HG03469 (cell line): ENCODE measurements at regions not wholly inside any gene's neighbourhood (a gene's known extent, or its start where the extent isn't known, plus 50 kb on each side); places are given as distances from the start of the nearest gene placed in this dataset.
"Not testable (repeated sequence)": the region's sequence is repeated elsewhere in the genome, so short reads cannot be mapped to it uniquely, and the experiment has no call there.

Experiments used
- ATAC-seq: cut with Tn5 transposase; IDR thresholded peaks from one replicate; pipeline ENCODE4 v1.9.1; 2021; ENCODE audit warnings: mild to moderate bottlenecking, moderate library complexity, moderate number of reproducible peaks; ENCODE audit not compliant: unreplicated experiment

DNA sequence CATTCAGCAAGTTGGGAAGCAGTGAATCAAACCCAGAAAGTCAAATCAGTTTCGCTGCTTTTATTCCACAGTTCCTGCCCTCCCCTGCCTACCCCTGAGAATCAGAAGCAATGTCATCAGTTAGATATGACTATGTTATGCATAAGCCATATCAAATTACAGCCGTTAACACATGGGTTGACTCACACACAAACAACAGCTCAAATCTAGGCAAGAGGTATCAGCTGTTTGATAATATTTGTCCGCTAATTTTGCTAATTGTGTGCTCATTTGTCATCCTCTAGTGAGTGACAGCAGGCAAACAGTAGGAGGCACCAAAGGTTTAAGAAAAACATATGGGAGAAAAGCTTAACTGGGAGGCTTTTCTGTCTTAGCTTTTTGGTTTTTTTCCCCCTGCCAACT, 327.4 kb upstream of the CCL2 start:
- no peak for ATAC-seq

GRCh38 chr17:33929181-33929724, 325.8 kb upstream of the CCL2 start:
- no peak for ATAC-seq

- ATAC-seq, result not testable (repeated sequence)
Measured at GRCh38 chr17:33931148-33931814, 323.8 kb upstream of the CCL2 start.

GRCh38 chr17:33932996-33933395, 322.1 kb upstream of the CCL2 start:
- ATAC-seq, result no peak

- no peak for ATAC-seq
Measured at GRCh38 chr17:33933576-33933975, 321.5 kb upstream of the CCL2 start.

- no peak for ATAC-seq
Measured at GRCh38 chr17:33934696-33935095, 320.4 kb upstream of the CCL2 start.

GRCh38 chr17:33935822-33936221, 319.3 kb upstream of the CCL2 start:
- no peak for ATAC-seq

DNA sequence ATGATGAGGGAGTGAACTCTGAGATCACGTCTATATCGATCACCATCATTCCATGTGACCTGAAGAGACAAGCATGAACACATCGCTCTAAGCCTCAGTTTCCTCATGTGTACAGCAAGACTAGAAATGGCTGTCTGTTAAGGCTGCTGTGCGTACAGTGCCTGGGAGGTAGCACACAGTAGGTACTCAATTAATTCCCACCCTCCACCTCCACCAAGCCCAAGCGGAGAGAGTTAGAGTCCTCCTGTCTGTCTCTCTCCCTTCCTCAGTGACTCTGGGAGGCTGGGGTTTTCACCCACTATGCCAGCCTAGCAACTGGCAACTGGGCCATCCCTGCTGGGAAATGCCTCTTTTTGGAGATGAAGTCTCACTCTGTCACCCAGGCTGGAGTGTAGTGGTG, 318.3 kb upstream of the CCL2 start:
- no peak for ATAC-seq

DNA sequence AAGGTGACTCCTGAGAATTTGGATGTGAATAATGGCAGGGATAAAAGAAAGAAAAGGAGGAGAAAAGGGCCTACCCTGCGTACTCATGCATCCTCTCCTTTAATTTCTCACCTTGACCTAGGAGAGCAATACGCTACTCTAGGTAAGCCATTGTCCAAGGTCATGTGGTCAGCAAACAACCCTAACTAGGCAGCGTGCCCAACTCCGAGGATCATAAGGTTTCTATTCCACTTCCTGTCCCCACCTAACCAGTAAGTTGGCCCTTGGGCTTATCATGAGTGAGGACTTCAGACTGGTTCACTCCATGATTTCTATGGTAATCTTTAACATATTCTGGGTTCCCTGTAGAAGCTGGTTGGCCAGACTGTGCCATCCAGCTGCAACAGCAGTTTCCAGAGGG, 315.1 kb upstream of the CCL2 start:
- no peak for ATAC-seq

GRCh38 chr17:33940769-33941370, 314.2 kb upstream of the CCL2 start:
- no peak for ATAC-seq

DNA sequence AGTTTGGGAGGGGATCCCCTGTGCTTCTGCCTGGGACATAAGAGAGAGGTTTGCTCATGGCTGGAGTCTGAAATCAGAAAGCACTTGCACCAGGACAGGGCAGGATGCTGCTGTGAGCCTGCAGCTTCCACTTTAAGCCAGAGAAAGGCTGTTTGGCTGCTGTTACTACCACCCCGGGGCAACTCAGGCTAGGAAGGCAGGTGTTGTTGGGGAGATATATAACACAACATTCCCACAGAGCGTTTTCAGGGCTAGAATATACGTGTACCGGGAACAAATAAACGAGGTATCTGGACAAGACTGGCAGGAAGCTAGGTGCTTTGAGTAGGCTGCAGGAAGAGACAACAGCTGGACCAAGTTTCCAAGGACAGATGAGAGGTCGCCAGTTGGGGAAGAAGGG, 313.3 kb upstream of the CCL2 start:
- no peak for ATAC-seq

GRCh38 chr17:33942414-33942813, 312.7 kb upstream of the CCL2 start:
- no peak for ATAC-seq

GRCh38 chr17:33944412-33944811, 310.7 kb upstream of the CCL2 start:
- ATAC-seq, result no peak

DNA sequence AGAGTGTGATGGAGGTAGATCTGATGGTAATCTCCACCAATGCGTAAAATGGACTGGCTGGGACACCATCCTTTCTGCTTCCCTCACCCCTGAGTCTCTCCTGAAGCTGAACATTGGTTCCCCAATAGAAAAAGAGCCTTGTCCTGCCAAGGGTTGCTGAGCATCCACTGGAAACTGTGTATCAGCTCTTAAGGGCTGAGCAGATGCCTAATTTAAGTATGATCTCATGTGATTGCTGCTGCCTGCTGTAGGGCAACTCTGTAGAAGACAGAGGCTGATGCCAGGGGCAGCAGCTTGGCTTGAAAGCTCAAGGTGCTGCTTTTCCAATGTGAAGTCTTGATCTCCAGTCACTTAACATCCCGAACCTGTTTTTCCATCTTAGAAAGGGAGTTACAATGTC, 310.3 kb upstream of the CCL2 start:
- ATAC-seq, result no peak

- ATAC-seq, result no peak
Measured at GRCh38 chr17:33945646-33946546, 309.2 kb upstream of the CCL2 start.

DNA sequence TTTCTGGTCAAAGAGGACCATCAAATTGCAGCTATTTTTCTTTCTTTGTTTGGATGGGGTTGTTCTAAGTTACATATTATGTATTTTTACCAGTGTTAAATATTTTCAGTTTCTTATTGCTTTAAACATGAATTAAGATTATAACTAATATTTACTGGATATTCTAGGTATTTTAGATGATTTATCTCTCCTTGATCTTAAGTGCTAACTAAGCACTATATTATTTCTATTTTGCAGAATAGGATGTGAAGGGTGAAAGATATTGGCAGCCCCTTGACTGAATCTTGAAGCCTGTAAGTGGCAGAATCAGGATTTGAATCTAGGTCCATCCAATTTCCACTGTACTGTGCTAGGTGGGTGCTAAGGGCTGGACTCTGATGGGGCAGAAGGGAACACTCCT, 307.3 kb upstream of the CCL2 start:
- no peak for ATAC-seq

DNA sequence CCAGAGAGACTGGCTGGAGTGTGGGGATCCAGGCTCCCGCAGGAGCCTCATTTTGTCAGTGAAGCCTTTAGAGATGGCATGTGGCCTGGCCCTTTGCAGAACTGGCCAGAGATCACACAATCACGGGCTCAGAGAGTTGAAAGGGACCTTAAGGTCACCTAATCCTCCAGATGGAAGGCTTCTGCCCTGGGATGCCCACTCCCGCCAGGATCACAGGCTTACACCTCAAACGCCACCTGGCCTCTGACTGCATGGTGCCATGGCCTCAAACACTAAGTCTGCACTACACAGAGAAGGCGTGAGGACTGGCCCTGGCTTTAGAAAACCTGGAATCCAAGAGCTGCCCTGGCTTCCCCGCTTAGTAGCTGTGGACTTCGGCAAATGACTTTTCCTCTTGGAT, 306.8 kb upstream of the CCL2 start:
- no peak for ATAC-seq

- ATAC-seq, result no peak
Measured at GRCh38 chr17:33949100-33949499, 306.0 kb upstream of the CCL2 start.

- no peak for ATAC-seq
Measured at GRCh38 chr17:33950061-33950460, 305.0 kb upstream of the CCL2 start.

- ATAC-seq, result no peak
Measured at GRCh38 chr17:33952425-33952824, 302.7 kb upstream of the CCL2 start.

GRCh38 chr17:33954597-33954996, 300.5 kb upstream of the CCL2 start:
- no peak for ATAC-seq

DNA sequence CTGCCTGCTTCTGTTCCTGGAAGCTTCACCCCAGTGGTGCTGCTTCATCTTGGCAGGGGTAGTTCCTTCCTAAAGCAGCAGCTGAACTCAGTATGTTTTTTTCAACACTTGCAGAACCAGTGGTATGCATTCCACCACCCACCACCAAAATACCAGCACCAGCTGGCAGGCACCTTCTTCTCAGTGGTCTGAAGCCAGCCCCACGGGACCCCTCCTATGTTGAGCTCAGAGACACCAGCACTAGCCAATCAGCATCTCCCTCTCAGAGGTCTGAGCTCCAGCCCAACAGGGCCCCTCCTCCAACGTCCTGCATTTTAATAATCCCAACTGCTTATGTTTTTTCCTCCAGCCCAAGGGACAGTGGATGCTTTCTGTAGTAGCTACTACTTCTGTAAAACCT, 299.6 kb upstream of the CCL2 start:
- no peak for ATAC-seq
